Kidney capillary endothelial cell (primary cell): ENCODE measurements at regions not wholly inside any gene's neighbourhood (a gene's known extent, or its start where the extent isn't known, plus 50 kb on each side); places are given as distances from the start of the nearest gene placed in this dataset.
"Not testable (repeated sequence)": the region's sequence is repeated elsewhere in the genome, so short reads cannot be mapped to it uniquely, and the experiment has no call there.

Source experiments
- DNase-seq: peaks from one replicate; pipeline ENCODE4 v3.0.0-alpha.2; 2018; ENCODE audit warnings: low spot score

GRCh38 chrX:113048896-113049295 is 208.3 kb upstream of the AMOT start:
- no peak for DNase-seq

- no peak for DNase-seq
Measured at GRCh38 chrX:113048480-113048879, 207.8 kb upstream of the AMOT start.

GRCh38 chrX:113033966-113034680 is 193.5 kb upstream of the AMOT start:
- DNase-seq = no peak

GRCh38 chrX:113019958-113020357 is 179.3 kb upstream of the AMOT start:
- DNase-seq = no peak

GRCh38 chrX:113009837-113010236 is 169.2 kb upstream of the AMOT start:
- no peak for DNase-seq

GRCh38 chrX:113009029-113009428 is 168.4 kb upstream of the AMOT start:
- no peak for DNase-seq

- DNase-seq = no peak
Measured at GRCh38 chrX:113001836-113002235, 161.2 kb upstream of the AMOT start.

GRCh38 chrX:112997991-112998390 is 157.4 kb upstream of the AMOT start:
- no peak for DNase-seq

GRCh38 chrX:112991801-112992200 is 151.2 kb upstream of the AMOT start:
- DNase-seq = no peak

GRCh38 chrX:112979879-112980278 is 139.2 kb upstream of the AMOT start:
- no peak for DNase-seq

- no peak for DNase-seq
Measured at GRCh38 chrX:112968351-112969133, 127.9 kb upstream of the AMOT start.

- no peak for DNase-seq
Measured at GRCh38 chrX:112967903-112968302, 127.3 kb upstream of the AMOT start.

GRCh38 chrX:112967341-112967740 is 126.7 kb upstream of the AMOT start:
- no peak for DNase-seq

GRCh38 chrX:112961981-112962380 is 121.3 kb upstream of the AMOT start:
- no peak for DNase-seq

- no peak for DNase-seq
Measured at GRCh38 chrX:112947981-112948615, 107.5 kb upstream of the AMOT start.

GRCh38 chrX:112946227-112946626 is 105.6 kb upstream of the AMOT start:
- DNase-seq = no peak

- no peak for DNase-seq
Measured at GRCh38 chrX:112945826-112946225, 105.2 kb upstream of the AMOT start.

- no peak for DNase-seq
Measured at GRCh38 chrX:112941209-112941837, 100.7 kb upstream of the AMOT start.

GRCh38 chrX:112935029-112935428 is 94.4 kb upstream of the AMOT start:
- DNase-seq = no peak

GRCh38 chrX:112931900-112932299 is 91.3 kb upstream of the AMOT start:
- DNase-seq = no peak

GRCh38 chrX:112931478-112931877 is 90.8 kb upstream of the AMOT start:
- no peak for DNase-seq

GRCh38 chrX:112923381-112923780 is 82.8 kb upstream of the AMOT start:
- DNase-seq = not testable (repeated sequence)

- no peak for DNase-seq
Measured at GRCh38 chrX:112913807-112914206, 73.2 kb upstream of the AMOT start.
